Stimulated activated CD8-positive, alpha-beta memory T cell treated with anti-CD3 and anti-CD28 coated beads, Interleukin-4, amount 100 ng/mL, for 24 hours (primary cell): ENCODE measurements at regions not wholly inside any gene's neighbourhood (a gene's known extent, or its start where the extent isn't known, plus 50 kb on each side); places are given as distances from the start of the nearest gene placed in this dataset.
A peak's percentile ranks its signal among the peaks of the same experiment; 100 is the strongest.
"Not testable (repeated sequence)": the region's sequence is repeated elsewhere in the genome, so short reads cannot be mapped to it uniquely, and the experiment has no call there.

ENCODE experiments used
- DNase-seq: peaks from one replicate; pipeline ENCODE4 v3.0.0-alpha.2; 2020; ENCODE audit warnings: low read depth

DNA sequence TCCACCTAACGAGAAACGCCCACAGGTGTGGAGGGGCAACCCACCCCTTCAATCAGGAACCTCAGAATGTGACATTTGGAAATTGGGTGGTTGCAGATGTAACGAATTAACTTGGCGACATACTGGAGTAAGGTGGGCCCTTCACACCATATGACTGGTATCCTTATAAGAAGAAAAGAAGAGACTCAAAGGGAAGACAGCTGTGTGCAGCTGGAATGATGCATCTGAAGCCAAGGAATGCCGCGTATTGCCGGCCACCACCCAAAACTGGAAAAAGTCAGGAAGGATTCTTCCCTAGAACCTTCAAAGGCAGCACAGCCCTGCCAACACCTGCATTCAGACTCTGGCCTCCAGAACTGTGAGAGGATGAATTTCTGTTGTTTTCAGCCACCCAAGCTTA lies 270.0 kb upstream of the FRG2C start:
- not testable (repeated sequence) for DNase-seq

- DNase-seq, result not testable (repeated sequence)
Observed at GRCh38 chr3:75394562-75395360, 269.4 kb upstream of the FRG2C start.

GRCh38 chr3:75395580-75396315 lies 268.4 kb upstream of the FRG2C start:
- DNase-seq, result no peak

DNA sequence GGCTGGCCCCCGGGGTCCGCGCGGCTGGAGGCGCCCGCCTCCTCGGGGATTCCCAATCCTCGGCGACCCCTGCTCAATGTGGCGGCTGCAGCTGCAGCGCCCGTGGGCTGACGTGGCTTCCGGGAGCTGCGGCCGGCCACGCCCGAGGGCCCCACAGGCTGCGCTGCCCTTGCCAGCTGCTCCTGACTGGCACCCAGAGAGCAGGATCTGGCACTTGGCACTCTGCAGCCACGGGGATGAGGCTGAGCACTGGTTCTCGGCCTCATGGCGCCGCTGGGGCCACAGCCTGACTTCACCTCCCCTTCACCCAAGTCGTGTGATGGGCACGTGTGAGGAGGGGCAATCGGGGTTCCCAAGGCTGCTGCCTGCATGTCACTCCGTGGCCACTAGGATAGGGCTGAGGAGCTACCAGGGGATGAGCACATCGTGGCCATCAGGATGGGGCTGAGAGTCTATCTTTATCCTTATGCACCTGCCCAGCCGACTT lies 267.8 kb upstream of the FRG2C start:
- no peak for DNase-seq

GRCh38 chr3:75397486-75397885 lies 266.6 kb upstream of the FRG2C start:
- not testable (repeated sequence) for DNase-seq

- DNase-seq, result peak; percentile 7
Observed at GRCh38 chr3:75422101-75422945, 241.8 kb upstream of the FRG2C start.

- DNase-seq, result not testable (repeated sequence)
Observed at GRCh38 chr3:75425379-75425778, 238.7 kb upstream of the FRG2C start.

GRCh38 chr3:75427486-75427885 lies 236.6 kb upstream of the FRG2C start:
- not testable (repeated sequence) for DNase-seq

DNA sequence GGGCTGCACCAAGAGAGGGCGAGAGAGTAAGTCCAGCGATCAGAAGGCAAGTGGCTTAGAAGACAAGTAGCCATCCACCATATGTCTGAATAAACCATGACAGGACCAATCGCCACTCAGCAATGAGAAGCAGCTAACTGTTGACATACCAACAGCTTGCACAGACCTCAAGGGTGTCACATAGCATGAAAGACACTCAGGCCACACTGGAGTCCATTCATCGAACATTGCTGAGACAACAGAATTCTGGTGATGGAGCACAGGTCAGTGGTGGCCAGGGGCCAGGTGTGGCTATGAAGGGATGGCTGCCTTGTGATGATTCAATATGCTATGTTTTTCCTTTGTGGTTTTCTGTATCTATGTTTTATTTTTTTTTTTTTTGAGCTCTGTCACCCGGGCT lies 236.2 kb upstream of the FRG2C start:
- not testable (repeated sequence) for DNase-seq

DNA sequence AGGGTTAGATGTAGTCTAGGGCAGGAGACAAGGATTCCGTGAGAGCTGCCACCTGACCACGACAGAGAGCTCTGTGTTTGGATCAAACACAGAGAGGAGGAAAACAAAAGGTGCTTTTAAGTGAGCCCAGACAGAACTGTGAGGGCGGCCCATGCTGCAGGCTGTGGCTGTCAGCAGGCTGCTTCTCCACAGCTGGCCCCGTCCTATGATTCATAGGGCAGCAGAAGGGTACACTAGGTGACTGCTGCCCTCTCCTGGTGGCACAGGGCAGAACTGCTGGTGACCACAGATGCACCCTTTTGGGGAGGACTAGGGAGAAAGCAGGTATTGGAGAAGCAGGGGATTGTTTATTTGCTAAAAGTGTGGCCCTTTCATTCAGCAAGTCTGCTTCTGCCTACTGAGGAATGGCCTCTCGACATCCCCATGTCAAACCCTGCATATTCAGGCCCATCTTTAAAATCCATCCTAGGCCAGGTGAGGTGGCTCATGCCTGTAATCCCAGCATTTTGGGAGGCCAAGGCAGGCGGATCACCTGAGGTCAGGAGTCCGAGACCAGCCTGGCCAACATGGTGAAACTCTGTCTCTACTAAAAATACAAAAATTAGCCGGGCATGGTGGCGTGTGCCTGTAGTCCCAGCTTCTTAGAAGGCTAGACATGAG lies 234.4 kb upstream of the FRG2C start:
- peak; percentile 64 for DNase-seq

DNA sequence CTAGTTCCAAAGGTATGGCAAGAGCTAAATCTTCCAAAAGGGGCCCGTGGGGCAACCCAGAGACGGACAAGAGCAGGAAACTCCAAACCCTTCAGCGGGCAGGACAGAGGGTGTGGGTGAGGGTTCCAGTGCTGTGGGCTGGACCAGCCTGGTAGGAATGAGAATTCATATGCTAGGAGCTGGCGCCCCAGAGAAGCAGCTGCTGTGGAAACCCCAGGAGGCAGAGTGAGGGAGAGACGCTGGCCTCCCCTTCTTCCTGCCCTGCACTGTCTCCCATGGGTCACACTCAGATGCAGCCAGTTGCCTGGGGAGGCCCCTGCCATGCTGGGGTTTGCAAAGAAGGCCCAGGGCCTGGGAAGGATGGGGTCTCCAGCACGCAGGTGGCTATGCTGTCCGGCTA lies 233.7 kb upstream of the FRG2C start:
- not testable (repeated sequence) for DNase-seq

DNA sequence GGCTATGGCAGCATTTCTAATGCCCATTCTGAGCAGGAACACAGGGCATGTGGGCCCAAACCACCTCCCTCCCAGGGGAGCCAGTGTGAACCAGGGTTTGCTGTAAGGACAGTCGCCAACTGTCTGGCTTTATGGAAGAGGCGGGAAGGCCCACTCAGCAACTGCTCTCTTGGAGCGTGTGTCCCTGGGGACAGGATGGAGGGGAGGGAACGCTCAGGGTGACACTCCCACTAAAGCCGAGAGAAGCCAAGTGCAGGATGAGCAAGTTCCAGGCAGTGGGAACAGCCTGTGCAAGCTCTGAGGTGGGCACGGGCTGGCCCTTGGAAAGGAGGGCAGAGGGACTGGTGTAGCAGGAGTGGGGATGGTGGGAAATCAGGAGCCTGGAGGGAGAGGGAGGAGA lies 233.0 kb upstream of the FRG2C start:
- not testable (repeated sequence) for DNase-seq

GRCh38 chr3:75432466-75432865 lies 231.7 kb upstream of the FRG2C start:
- DNase-seq, result not testable (repeated sequence)

GRCh38 chr3:75432885-75433284 lies 231.2 kb upstream of the FRG2C start:
- DNase-seq, result not testable (repeated sequence)

DNA sequence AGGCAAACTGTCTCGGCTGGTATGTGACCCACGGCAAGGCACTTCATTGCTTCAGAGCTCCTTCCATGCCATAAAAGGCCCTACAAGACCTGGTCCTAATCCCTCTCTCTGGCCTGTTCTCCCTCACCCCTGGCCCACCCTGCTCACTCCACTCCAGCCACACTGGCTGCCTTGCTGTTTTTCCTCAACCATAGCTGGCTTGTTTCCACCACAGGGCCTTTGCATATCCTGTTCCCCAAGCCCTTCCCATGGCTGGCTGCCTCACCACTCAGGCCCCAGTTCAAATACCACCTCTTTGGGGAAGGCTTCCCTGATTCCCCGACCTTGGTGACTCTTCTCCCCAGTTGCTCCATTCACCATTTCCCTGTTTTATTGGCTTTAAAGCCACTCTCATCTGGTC lies 230.8 kb upstream of the FRG2C start:
- not testable (repeated sequence) for DNase-seq

DNA sequence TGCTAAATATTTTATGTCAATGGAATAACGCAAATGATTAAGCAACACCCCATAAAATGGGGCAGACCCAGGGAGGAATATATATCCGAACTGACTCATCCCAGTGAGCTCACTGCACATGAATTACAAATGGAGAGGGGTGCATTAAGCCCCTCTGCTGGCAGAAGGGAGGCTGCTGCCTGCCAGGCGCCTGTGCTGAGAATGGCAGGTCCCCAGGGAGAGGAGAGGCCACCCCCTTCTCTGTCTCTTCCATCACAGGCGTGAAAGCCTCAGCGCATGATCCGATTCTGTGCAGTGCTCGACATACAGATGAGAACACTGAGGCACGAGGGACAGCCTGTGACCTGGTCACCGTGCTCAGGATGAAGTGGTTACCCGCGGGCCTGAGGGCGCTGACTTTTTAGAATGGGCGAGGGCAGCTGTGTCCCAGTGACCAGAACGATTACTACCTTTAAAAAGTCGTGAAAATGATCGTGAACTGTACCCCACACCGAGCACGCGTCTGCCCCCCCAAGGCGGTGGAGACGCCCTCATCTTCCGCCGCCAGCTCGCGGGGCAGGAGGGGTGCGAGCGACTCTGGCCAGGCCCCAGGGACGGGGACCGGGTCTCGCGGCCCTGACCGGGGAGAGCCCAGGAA lies 229.7 kb upstream of the FRG2C start:
- not testable (repeated sequence) for DNase-seq

GRCh38 chr3:75434913-75435793 lies 229.0 kb upstream of the FRG2C start:
- DNase-seq, result peak; percentile 98

GRCh38 chr3:75435794-75436400 lies 228.2 kb upstream of the FRG2C start:
- not testable (repeated sequence) for DNase-seq

DNA sequence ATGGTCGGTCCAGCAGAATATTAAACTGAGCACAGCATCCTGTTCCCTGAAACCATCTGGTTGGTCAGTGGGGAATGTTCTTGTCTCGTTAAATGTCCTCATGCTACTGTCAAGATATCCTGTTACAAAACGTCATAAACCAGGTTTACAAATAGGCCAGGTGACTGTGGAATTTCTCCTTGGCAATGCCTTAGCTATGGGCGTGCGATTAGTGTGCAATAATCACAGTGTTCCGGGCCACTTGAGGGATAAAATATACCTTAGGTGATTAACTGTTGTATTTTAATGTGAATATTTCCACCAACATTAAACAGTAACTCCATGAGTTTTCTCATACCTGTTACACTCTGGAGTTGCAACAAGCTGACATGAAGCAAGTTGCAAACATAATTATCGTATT lies 223.1 kb upstream of the FRG2C start:
- not testable (repeated sequence) for DNase-seq

- not testable (repeated sequence) for DNase-seq
Observed at GRCh38 chr3:75444634-75445033, 219.5 kb upstream of the FRG2C start.
